Activated B cell treated with CpG ODN at 0.5 μM for 24 hours (primary cell): ENCODE measurements at regions not wholly inside any gene's neighbourhood (a gene's known extent, or its start where the extent isn't known, plus 50 kb on each side); places are given as distances from the start of the nearest gene placed in this dataset.
A peak's percentile ranks its signal among the peaks of the same experiment; 100 is the strongest.

Source experiments
- ATAC-seq: fragments of 200-7000 bp; cut with Tn5 transposase; one replicate; pipeline ENCODE4 v1.10.0; 2021; ENCODE audit warnings: low read depth, mild to moderate bottlenecking, moderate library complexity
- CTCF ChIA-PET: fragments of 350-600 bp; sonication (Branson Sonifier 250); formaldehyde crosslinking; loops from one replicate; lab custom pipeline; 2021; ENCODE audit warnings: antibody characterized with exemption; lab: Charles Lee
- POLR2A ChIA-PET: fragments of 350-600 bp; sonication (Branson Sonifier 250); formaldehyde crosslinking; loops from one replicate; lab custom pipeline; 2021; ENCODE audit warnings: antibody characterized with exemption; lab: Charles Lee
- DNase-seq: peaks from one replicate; pipeline ENCODE4 v3.0.0; 2022
- H3K27ac Mint-ChIP-seq: one replicate; pipeline ENCODE4 v1.8.0; 2020; ENCODE audit warnings: mixed read lengths
- H3K27me3 Mint-ChIP-seq: one replicate; pipeline ENCODE4 v1.8.0; 2021; ENCODE audit warnings: mixed read lengths
- H3K36me3 Mint-ChIP-seq: one replicate; pipeline ENCODE4 v1.8.0; 2021; ENCODE audit warnings: low read depth, mixed read lengths
- H3K4me1 Mint-ChIP-seq: one replicate; pipeline ENCODE4 v1.8.0; 2021; ENCODE audit warnings: mixed read lengths
- H3K4me3 Mint-ChIP-seq: one replicate; pipeline ENCODE4 v1.8.0; 2020; ENCODE audit warnings: mild to moderate bottlenecking, mixed read lengths
- H3K9me3 Mint-ChIP-seq: one replicate; pipeline ENCODE4 v1.8.0; 2020; ENCODE audit warnings: mixed read lengths
- CTCF ChIP-seq: fragments of 200-600 bp; IDR thresholded peaks from one replicate; pipeline ENCODE4 v1.8.0; 2022; ENCODE audit warnings: antibody characterized with exemption, mild to moderate bottlenecking
- intact Hi-C: fragments of 100-400 bp; cut with micrococcal nuclease; formaldehyde crosslinking; loops from one replicate; pipeline ENCODE4 v1.15.1; 2024

DNA sequence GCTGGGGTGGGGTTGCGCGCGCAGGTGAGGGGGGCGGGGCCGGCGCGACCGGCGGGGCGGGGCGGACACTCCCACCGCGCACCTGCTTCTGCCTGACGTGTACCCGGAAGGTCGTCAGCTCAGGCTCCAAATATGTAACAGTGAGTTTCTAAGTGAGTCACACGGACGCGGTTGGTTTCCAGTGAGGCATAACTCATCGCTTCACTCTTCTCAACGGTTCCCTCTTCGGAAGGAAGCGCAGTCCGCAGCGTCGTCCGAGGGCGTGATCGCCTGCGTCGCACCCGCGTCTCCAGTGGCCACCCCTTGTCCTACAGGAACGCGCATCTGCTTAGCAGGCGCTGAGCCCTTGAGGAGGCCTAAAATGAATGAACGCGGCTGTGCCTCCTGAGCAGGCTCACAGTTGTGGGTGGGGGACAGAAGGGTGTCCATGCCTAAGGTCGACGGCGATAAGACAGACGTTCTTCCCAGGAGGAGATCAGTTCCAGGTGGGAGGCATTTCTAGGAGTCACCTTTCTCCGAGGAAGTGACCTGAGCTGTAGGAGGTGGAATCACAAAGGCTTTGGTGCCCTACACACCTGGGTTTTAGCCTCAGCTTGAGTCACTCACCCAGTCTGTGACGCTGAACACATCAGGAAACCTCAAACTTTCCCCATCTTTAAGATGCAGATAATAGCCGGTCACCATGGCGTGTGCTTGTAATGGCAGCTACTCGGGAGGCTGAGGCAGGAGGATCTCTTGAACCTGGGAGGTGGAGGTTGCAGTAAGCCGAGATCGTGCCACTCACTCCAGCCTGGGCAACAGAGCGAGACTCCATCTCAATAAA lies 50.9 kb upstream of the EZR start:
- Mint-ChIP-seq H3K27ac (peak overlapping the region; percentile 100), H3K9me3 (peaks cover 3% of the 10 kb centered on the region), H3K27me3 (no peaks in the 10 kb centered on the region), H3K4me1 (peaks cover 63% of the 10 kb centered on the region), H3K36me3 (no peaks in the 10 kb centered on the region), H3K4me3 (peak overlapping the region; percentile 85)
- ChIA-PET POLR2A (interaction anchor here (0.6 to 11.2 kb wide), 50 partner anchors 9 to 844 kb away, joined by 3 to 454 read pairs (median 8); partner anchors contain the start of genes DYNLT1, EZR, RSPH3 and SYTL3), CTCF (interaction anchor here (0.7 to 3.1 kb wide), 19 partner anchors 16 to 221 kb away, joined by 3 to 16 read pairs (median 7); partner anchors contain the start of genes EZR and SYTL3)
- intact Hi-C loops, result loop anchor here (1.0 to 10.0 kb wide), 13 partner anchors 17 to 1105 kb away; no protein-coding TSS in a partner anchor
- no peak for TF ChIP-seq CTCF
- DNase-seq (peak; percentile 80), ATAC-seq (peak; percentile 72)

GRCh38 chr6:158868890-158869825 lies 50.0 kb upstream of the EZR start:
- POLR2A ChIA-PET, result interaction anchor here (0.5 to 11.2 kb wide), 48 partner anchors 10 to 843 kb away, joined by 3 to 454 read pairs (median 8); partner anchors contain the start of genes DYNLT1, EZR, RSPH3 and SYTL3
- no peaks in the 10 kb centered on the region for H3K27me3 Mint-ChIP-seq
- peak; percentile 98 for DNase-seq
- peak overlapping the region; percentile 83 for H3K4me3 Mint-ChIP-seq
- CTCF ChIA-PET, result interaction anchor here (0.6 to 3.1 kb wide), 19 partner anchors 15 to 209 kb away, joined by 3 to 16 read pairs (median 7); partner anchors contain the start of gene EZR
- intact Hi-C loops, result loop anchor here (1.0 to 10.0 kb wide), 9 partner anchors 16 to 1104 kb away; no protein-coding TSS in a partner anchor
- no peak for TF ChIP-seq CTCF
- H3K4me1 Mint-ChIP-seq, result peaks cover 68% of the 10 kb centered on the region
- H3K9me3 Mint-ChIP-seq, result peaks cover 3% of the 10 kb centered on the region
- no peaks in the 10 kb centered on the region for H3K36me3 Mint-ChIP-seq
- H3K27ac Mint-ChIP-seq, result peak overlapping the region; percentile 100
- ATAC-seq, result peak; percentile 67
